ENCODE measurements at regions not wholly inside any gene's neighbourhood (a gene's known extent, or its start where the extent isn't known, plus 50 kb on each side); places are given as distances from the start of the nearest gene placed in this dataset.

DNA sequence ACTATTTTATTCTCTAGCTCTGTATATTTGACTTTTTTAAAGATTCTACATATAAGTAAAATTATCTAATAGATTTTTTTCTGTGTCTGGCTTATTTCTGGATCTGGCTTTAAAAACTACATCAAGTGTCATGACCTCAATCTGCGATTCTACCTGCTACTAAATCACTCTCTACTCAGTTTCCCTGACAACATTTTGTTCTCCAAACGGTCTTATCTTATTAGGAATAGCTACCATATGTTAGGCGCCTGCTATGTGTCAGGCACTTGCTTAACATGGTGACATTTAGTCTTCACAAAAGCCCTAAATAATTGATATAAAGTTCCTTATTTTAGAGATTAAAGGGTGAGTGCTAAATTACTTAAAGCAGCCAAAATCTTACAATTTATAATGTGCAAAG is 1362.9 kb upstream of the FLRT2 start:
- TF ChIP-seq POLR2A (IDR thresholded peaks at IDR 0.05), result no peak
- TF ChIP-seq, protein P1, sequence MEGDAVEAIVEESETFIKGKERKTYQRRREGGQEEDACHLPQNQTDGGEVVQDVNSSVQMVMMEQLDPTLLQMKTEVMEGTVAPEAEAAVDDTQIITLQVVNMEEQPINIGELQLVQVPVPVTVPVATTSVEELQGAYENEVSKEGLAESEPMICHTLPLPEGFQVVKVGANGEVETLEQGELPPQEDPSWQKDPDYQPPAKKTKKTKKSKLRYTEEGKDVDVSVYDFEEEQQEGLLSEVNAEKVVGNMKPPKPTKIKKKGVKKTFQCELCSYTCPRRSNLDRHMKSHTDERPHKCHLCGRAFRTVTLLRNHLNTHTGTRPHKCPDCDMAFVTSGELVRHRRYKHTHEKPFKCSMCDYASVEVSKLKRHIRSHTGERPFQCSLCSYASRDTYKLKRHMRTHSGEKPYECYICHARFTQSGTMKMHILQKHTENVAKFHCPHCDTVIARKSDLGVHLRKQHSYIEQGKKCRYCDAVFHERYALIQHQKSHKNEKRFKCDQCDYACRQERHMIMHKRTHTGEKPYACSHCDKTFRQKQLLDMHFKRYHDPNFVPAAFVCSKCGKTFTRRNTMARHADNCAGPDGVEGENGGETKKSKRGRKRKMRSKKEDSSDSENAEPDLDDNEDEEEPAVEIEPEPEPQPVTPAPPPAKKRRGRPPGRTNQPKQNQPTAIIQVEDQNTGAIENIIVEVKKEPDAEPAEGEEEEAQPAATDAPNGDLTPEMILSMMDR (IDR thresholded peaks at IDR 0.05), result no peak
